ENCODE measurements at regions not wholly inside any gene's neighbourhood (a gene's known extent, or its start where the extent isn't known, plus 50 kb on each side); places are given as distances from the start of the nearest gene placed in this dataset.
A peak's percentile ranks its signal among the peaks of the same experiment; 100 is the strongest.

DNA sequence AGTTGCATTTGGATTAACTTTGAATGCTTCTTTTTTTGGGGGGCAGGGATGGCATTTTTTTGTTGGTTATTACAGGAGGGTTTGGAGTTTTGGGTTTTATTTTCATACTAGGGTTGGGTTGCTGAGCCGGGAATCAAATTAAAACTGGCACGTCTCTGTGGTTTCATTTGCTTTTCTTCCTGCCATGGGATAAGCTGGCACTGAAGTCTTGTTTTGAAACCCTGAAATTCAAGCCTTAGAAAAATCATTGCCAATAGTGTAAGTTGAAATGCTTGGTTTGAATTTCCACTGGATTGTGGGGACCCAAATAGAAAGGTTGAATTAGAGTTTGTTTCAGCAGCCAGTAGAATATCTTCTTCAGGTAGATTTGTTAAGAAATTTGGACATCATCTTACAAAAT lies 193.1 kb upstream of the DCBLD2 start:
- no peak for FAIRE-seq

- FAIRE-seq = no peak
Observed at GRCh38 chr3:99087277-99087676, 185.8 kb upstream of the DCBLD2 start.

DNA sequence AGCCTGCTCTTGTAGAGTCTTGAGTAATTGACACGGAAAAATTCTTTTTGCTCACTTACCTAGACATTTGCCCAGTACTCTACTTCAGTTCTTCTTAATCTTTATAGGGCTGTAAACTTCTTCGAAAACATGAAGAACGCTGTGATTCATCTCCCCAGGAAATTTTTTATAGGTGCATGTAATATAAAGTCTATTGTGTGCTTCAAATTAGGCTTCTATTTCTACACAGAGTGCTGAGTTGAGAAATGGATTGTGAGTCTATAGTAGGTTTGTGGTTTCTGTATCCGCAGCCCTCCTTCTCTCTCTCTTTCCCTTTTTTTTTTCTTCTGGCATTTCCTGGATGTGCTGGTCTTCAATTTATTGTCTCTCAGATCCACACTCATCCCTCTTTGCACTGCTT lies 183.3 kb upstream of the DCBLD2 start:
- no peak for FAIRE-seq

- FAIRE-seq = no peak
Observed at GRCh38 chr3:99084156-99084555, 182.7 kb upstream of the DCBLD2 start.

- no peak for FAIRE-seq
Observed at GRCh38 chr3:99071096-99071495, 169.6 kb upstream of the DCBLD2 start.

DNA sequence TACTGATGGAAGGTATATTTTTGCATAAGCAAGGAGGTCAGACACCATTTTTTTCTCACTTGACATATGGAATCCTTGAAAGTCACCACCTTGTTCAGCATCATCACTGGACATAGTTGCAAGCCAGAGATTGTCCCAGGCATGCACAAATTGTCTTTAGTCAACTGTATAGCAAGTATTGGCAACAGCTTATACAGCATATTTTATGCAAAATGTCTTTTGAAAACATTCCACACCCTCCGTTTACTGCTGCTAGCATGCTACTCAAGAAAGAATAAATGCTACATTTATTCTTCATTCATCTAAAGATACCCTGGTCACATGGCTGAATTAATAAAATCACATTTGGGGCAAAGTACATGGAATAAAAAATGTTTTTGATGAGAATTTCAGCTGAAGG lies 168.5 kb upstream of the DCBLD2 start:
- no peak for FAIRE-seq

GRCh38 chr3:99066863-99067262 lies 165.4 kb upstream of the DCBLD2 start:
- no peak for FAIRE-seq

DNA sequence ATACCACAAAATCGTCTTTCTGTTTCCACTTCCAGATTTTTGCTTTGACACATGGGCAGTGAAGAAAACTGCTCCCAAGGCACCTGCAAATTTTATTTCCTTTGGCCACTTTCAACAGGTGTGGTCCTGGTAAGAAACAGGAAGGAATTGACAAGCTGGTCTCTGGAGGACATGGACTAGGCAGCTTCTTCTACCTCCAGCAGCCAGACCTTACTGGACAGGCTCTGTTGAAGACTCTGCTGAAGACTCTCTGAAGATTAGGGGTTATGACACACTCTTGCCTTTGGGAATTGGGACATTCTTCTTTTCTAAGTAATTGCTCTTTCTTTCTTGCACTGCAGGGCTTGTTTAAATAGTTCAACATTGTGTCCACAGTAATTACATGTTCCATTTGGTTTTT lies 147.7 kb upstream of the DCBLD2 start:
- no peak for FAIRE-seq

- FAIRE-seq = no peak
Observed at GRCh38 chr3:99041747-99042146, 140.3 kb upstream of the DCBLD2 start.

DNA sequence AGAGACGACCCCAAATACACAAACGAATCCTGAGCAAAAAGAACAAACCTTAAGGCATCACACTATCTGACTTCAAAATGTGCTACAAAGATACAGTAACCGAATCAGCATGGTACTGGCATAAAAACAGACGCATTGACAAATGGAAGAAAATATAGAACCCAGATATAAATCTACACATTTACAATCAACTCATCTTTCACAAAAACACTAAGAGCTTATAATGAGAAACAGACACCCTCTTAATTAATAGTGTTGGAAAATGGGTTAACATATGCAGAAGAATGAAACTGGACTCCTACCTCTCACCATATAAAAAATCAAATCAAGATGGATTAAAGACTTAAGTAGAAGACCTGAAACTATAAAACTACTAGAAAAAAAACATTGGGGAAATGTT lies 130.3 kb upstream of the DCBLD2 start:
- FAIRE-seq = no peak

DNA sequence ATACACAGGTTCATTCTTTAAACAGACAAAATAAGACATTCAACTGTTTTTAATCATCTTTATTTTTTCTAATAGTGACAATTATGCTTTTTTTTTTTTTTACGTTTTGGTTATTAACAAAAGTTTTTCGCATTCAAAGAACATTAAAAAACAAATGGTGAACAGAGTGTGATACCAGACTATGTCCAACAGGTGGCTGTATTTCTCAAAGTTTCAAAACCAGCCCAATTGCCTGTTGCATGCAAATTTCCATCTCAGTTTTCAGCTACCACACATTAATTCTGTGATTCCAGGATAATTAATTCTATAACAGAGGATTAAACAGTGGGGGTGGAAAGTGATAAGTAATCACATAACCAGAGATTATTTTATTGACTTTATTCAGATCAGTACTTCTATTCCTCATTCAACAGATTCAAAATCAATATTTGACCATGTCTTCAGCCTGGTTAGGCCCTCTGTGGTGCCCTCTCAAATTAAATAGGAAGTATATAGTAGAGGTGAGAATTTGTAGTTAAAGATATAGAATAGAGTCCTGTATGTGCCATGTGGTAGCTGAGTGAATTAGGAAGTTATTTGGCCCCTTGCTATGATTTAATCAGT lies 122.2 kb upstream of the DCBLD2 start:
- FAIRE-seq = peak; percentile 97

DNA sequence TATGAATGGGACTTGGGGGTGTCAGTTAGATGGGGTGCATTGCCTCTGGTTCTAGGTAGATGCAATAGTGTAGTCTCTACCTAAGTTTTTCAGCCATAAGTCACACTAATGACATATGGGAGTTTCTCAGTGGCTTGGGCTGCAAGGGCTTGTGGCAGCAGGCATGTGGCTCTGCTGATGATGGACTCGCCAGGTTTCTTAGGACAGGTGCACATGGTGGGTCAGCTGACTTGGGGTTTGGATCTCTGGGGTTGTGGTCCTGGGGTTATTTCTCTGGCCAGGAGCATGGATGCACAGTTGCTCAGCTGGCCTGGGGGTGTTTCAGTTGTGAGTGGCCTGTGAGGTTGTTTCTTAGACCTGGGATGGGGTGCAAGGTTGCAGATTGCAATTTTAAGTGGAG lies 120.0 kb upstream of the DCBLD2 start:
- no peak for FAIRE-seq

- FAIRE-seq = no peak
Observed at GRCh38 chr3:99016452-99016851, 115.0 kb upstream of the DCBLD2 start.

- FAIRE-seq = no peak
Observed at GRCh38 chr3:99013777-99014315, 112.4 kb upstream of the DCBLD2 start.

GRCh38 chr3:99013077-99013476 lies 111.6 kb upstream of the DCBLD2 start:
- no peak for FAIRE-seq

DNA sequence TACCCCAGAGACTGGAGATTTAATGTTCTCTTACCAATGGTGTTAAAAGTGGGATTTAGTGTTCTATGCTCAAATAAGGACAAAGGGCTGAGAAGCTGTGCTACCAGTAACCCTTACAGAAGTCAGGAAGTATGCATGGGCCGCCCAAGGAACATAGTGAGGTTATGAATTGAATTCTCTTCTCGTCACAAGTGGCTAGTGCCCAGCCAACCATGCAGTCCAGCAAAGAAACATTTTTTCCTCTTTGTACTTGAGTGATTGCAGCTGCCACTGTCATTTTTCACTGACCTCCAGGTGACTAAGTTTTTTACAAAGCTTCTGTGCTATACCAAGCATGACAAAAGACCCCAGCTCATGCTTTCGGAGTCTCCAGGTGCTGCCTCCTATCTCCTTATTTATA lies 110.6 kb upstream of the DCBLD2 start:
- no peak for FAIRE-seq

DNA sequence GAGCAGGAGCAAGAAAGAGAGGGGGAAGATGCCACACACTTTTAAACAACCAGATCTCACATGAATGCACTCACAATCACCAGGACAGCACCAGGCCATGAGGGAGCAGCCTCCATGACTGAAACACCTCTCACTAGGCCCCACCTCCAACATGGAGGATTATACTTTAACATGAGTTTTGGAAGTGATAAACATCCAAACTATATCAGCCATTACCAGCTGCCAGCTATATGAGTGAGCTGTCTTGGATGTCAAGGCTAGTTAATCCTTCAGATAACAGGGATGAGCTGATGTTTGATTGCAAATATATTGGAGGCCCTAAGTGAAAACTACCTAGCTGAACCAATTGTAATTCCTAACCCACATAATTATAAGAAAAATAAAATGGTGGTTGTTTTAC lies 108.4 kb upstream of the DCBLD2 start:
- no peak for FAIRE-seq

DNA sequence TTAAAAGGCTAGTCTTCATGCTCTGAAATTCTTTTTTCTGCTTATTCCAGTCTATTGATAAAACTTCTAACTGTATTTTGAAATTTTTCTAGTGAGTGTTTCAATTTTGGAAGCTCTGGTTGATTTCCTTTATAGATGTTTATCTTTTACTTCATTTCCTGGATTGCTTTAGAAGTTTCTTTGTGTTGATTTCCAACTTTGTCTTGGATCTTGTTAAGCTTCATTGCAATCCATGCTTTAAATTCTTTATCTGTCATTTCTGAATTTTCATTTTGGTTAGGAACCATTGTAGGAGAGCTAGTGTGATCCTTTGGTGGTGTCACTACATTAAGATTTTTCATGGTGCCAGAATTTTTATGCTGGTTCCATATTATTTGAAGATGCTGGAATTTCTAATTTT lies 105.2 kb upstream of the DCBLD2 start:
- FAIRE-seq = no peak

DNA sequence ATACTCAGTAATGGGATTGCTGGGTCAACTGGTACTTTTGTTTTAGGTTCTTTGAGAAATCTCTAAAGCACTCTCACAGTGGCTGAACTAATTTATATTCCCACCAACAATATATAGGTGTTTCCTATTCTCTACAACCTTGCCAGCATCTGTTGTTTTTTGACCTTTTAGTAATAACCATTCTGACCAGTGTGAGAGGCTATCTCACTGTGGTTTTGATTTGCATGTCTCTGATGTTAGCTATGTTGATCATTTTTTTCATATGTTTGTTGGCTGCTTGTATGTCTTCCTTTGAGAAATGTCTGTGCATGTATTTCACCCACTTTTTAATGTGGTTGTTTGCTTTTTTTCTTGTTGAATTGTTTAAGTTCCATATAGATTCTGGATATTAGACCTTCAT lies 98.2 kb upstream of the DCBLD2 start:
- FAIRE-seq = no peak

DNA sequence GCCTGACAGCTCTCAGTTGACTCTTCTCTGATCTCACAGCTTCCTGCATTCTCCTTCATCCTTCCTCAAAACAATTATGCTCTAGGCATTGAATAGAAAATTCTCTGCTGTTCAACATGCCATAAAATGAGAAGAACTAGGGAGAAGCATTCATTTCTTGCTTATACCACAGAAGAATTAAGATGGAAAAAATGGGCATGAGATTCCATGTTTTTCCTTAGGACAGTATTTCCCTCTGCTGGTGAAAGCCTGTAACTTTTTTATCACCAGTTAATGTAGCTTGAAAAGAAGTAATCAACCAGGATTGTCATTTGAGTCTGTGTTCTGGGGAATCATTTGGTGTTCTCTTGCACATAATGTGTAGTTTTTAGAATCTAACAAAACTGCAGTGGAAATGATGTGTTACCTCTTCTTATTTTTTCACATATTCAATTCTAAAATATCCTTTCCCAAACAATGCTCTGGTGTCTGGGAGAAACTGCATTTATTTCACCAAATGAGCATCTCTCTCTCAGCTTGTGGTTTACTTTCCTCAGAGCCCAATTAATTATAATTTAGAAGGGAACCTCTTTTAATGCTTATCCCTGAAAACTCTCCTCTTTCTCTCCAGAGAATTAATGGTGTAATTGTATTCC lies 92.8 kb upstream of the DCBLD2 start:
- peak; percentile 88 for FAIRE-seq

DNA sequence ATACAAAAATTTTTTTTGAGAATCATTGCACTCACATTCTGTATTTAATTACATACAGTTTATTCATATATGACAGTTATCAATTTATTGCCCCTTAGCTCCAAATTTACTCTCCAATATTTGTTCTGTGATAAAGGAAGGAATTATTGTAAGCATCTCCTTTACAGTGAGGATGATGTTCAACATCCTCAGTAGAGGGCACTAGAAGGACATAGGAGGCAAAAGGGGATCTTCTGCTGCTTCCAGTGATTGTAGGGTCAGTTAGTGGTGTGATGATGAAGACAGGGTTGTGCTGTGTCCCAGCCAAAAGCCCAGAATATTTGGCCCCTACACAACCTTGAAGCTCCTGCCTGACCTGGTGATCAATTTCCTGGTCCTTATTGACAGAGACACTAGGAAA lies 89.9 kb upstream of the DCBLD2 start:
- FAIRE-seq = no peak

- FAIRE-seq = no peak
Observed at GRCh38 chr3:98990657-98991056, 89.2 kb upstream of the DCBLD2 start.

DNA sequence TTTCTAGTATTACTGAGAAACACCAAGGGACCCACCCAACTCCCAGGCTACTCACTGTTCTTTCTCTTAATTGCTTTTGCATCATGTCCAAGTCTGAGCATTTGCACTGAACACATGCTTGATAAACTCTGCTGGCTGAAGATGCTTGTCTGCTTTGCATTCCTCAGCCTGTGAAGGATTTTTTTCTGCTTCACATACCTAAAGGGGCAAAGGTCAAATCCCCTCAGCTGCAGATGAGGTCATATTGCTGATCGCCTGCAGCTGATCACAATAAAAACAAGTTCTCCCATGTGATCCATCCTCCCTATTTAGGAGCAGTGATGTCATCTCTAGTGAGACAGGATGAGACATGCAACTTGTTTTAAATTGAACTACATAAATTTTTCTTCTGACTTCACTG lies 84.6 kb upstream of the DCBLD2 start:
- peak; percentile 95 for FAIRE-seq

DNA sequence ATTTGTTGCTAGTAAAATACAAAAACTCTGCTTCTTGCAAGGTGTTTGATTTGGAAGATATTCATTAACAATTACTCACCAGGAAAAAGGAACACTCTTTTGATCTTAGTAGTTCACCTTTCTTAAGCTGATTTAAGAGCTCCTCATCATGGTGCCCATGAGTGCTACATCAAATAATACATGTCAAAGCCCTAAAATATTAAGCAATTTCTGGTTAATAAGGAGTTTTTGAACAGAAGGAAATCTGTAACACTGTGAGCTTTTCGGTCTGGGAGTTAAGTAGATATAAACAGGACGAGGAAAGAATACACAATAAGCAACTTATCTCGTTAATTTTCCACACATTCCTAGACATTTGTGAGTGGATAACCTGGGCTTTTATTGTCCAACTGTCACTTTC lies 83.9 kb upstream of the DCBLD2 start:
- FAIRE-seq = peak; percentile 29

DNA sequence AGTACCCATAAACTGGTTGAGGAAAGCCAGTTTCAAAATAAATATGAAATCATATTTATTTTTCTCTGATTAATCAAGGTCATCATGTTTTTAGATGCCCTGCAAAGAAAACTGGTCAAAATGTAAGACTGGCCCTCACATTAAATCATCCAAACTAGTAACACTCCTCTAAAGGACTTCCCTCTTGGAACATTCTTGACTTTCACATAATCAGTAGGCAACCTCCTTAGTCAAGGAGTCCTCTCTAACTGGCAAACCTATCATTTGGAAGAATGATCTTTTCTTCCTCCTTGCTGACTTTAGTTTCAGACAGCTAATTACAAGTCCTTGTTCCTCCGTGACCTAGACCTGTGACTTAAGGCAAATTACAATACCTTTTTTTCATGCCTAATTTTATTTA lies 82.5 kb upstream of the DCBLD2 start:
- FAIRE-seq = no peak
